A549 (cell line): ENCODE measurements at regions not wholly inside any gene's neighbourhood (a gene's known extent, or its start where the extent isn't known, plus 50 kb on each side); places are given as distances from the start of the nearest gene placed in this dataset.

Source experiments
- ATAC-seq, 2 experiments: fragments of 200-7000 bp in 1 of 2; fragments of >200 bp in 1 of 2; cut with Nextera tagmentation in 1 of 2; cut with Tn5 transposase in 1 of 2; 3 replicates each; pipeline versions ENCODE4 v1.8.0 to v1.9.1; 2018 to 2020; ENCODE audit warnings: mild to moderate bottlenecking in 1 of 2, moderate library complexity in 1 of 2
- CTCF ChIA-PET: fragments of 300-600 bp; sonication (Branson Sonifier 250); formaldehyde crosslinking; extraction: SDS; loops from one replicate; lab custom pipeline; 2021; ENCODE audit warnings: antibody characterized with exemption, inconsistent platforms; lab: Yijun Ruan, JAX
- POLR2A ChIA-PET: fragments of 350-600 bp; formaldehyde crosslinking; extraction: SDS; loops from one replicate; lab custom pipeline; 2021; ENCODE audit warnings: antibody characterized with exemption, inconsistent platforms; lab: Yijun Ruan, JAX
- DNase-seq, 2 experiments: peaks; one replicate each; pipeline versions ENCODE4 v3.0.0 to v3.0.0-alpha.2; 2011 to 2016; ENCODE audit warnings: low read depth in 1 of 2, low spot score in 1 of 2
- FAIRE-seq: peaks from 2 replicates; lab custom pipeline; 2011; peaks lifted over from hg19 to GRCh38; lab: Jason Lieb, UNC
- H3K27ac ChIP-seq, 2 experiments: fragments of >200 bp; sonication (Bioruptor Twin); formaldehyde crosslinking; 3 replicates each; pipeline ENCODE4 v1.5.1; 2016 to 2017
- H3K4me1 ChIP-seq: fragments of >200 bp; sonication (Bioruptor Twin); formaldehyde crosslinking; 3 replicates; pipeline ENCODE4 v1.6.1; 2016
- H3K4me2 ChIP-seq: fragments of >200 bp; sonication (Bioruptor Twin); formaldehyde crosslinking; 3 replicates; pipeline ENCODE4 v1.6.1; 2016
- H3K4me3 ChIP-seq: fragments of >200 bp; sonication (Bioruptor Twin); formaldehyde crosslinking; 3 replicates; pipeline ENCODE4 v1.5.1; 2016
- H3K9me3 ChIP-seq: fragments of >200 bp; sonication (Bioruptor Twin); formaldehyde crosslinking; 3 replicates; pipeline ENCODE4 v1.6.1; 2016
- CEBPB ChIP-seq, 2 experiments: fragments of >200 bp in 1 of 2; sonication (Bioruptor Twin) in 1 of 2; formaldehyde crosslinking in 1 of 2; IDR thresholded peaks; 2 replicates each; pipeline ENCODE4 v1.6.1; 2012 to 2016
- E2F6 ChIP-seq: IDR thresholded peaks from 2 replicates; pipeline ENCODE4 v1.6.1; 2012; ENCODE audit warnings: low read depth, borderline replicate concordance
- FOXS1 ChIP-seq: fragments of 250-450 bp; sonication (Bioruptor Pico); IDR thresholded peaks from 2 replicates; pipeline ENCODE4 v1.5.0; 2020; ENCODE audit warnings: mild to moderate bottlenecking, moderate library complexity
- HES2 ChIP-seq: fragments of >200 bp; sonication (Bioruptor Twin); formaldehyde crosslinking; IDR thresholded peaks from 2 replicates; pipeline ENCODE4 v1.6.1; 2016
- HOXA7 ChIP-seq: fragments of 250-450 bp; sonication (Bioruptor Pico); IDR thresholded peaks from 2 replicates; pipeline ENCODE4 v1.5.0; 2020; ENCODE audit warnings: mild to moderate bottlenecking, moderate library complexity
- HOXB5 ChIP-seq: fragments of 250-450 bp; sonication (Bioruptor Pico); IDR thresholded peaks from 2 replicates; pipeline ENCODE4 v1.5.0; 2020; ENCODE audit warnings: mild to moderate bottlenecking, moderate library complexity
- JUN ChIP-seq, 2 experiments: fragments of >200 bp; sonication (Bioruptor Twin); formaldehyde crosslinking; IDR thresholded peaks; 2 replicates in 1 of 2; 3 replicates in 1 of 2; pipeline ENCODE4 v1.6.1; 2016 to 2017
- KDM5A ChIP-seq: fragments of 200-600 bp; sonication (generic); IDR thresholded peaks from 2 replicates; pipeline ENCODE4 v1.6.1; 2016; ENCODE audit warnings: antibody characterized with exemption, mild to moderate bottlenecking
- MAZ ChIP-seq: fragments of 150-350 bp; IDR thresholded peaks from 2 replicates; pipeline ENCODE4 v1.6.1; 2014; ENCODE audit warnings: antibody characterized with exemption, low read depth, low read length, borderline replicate concordance
- MYC ChIP-seq: IDR thresholded peaks from 2 replicates; pipeline ENCODE4 v1.6.1; 2012; ENCODE audit warnings: mild to moderate bottlenecking, inconsistent platforms, low read length, improper control_type of control experiment, borderline replicate concordance
- PBX3 ChIP-seq: IDR thresholded peaks from 2 replicates; pipeline ENCODE4 v1.6.1; 2012
- PHF8 ChIP-seq: fragments of 200-600 bp; sonication (generic); IDR thresholded peaks from 2 replicates; pipeline ENCODE4 v1.6.1; 2016; ENCODE audit warnings: low read depth, mild to moderate bottlenecking, antibody characterized with exemption, moderate library complexity, borderline replicate concordance
- POLR2AphosphoS2 ChIP-seq: conservative IDR thresholded peaks from 2 replicates; pipeline ENCODE4 v1.6.1; 2012; ENCODE audit warnings: low read length, improper control_type of control experiment, inconsistent platforms
- RAD21 ChIP-seq, 2 experiments: fragments of >200 bp in 1 of 2; sonication (Bioruptor Twin) in 1 of 2; formaldehyde crosslinking in 1 of 2; IDR thresholded peaks in 1 of 2; conservative IDR thresholded peaks in 1 of 2; 2 replicates in 1 of 2; 3 replicates in 1 of 2; pipeline ENCODE4 v1.6.1; 2012 to 2018; ENCODE audit warnings: inconsistent platforms in 1 of 2
- RARB ChIP-seq: fragments of 250-450 bp; sonication (Bioruptor Pico); IDR thresholded peaks from 2 replicates; pipeline ENCODE4 v1.8.0; 2021; ENCODE audit warnings: mild to moderate bottlenecking, moderate library complexity
- REST ChIP-seq: fragments of 200-600 bp; sonication (generic); IDR thresholded peaks from 2 replicates; pipeline ENCODE4 v1.6.1; 2016; ENCODE audit warnings: antibody characterized with exemption, mild to moderate bottlenecking, moderate library complexity
- RFX5 ChIP-seq: fragments of 450-650 bp; IDR thresholded peaks from 2 replicates; pipeline ENCODE4 v1.7.1; 2014; ENCODE audit warnings: antibody characterized with exemption, mild to moderate bottlenecking, moderate library complexity
- SMC3 ChIP-seq: fragments of >200 bp; sonication (Bioruptor Twin); formaldehyde crosslinking; IDR thresholded peaks from 3 replicates; pipeline ENCODE4 v1.6.1; 2018; ENCODE audit warnings: inconsistent platforms
- SREBF2 ChIP-seq: fragments of 450-650 bp; IDR thresholded peaks from 2 replicates; pipeline ENCODE4 v1.6.1; 2014; ENCODE audit warnings: mild to moderate bottlenecking, moderate library complexity
- WGBS: methylation state at CpG from one replicate; pipeline ENCODE4 v1.1.6; 2017; ENCODE audit errors: missing lambda C conversion rate; 5-methylcytosine and 5-hydroxymethylcytosine counted together
- TF ChIP-seq, protein P1 (sequence below): fragments of 450-650 bp; IDR thresholded peaks from 2 replicates; pipeline ENCODE4 v1.6.1; 2014; ENCODE audit warnings: antibody characterized with exemption
- TF ChIP-seq, protein P2 (sequence below): fragments of >200 bp; sonication (Bioruptor Twin); formaldehyde crosslinking; IDR thresholded peaks from 3 replicates; pipeline ENCODE4 v1.6.1; 2016
- TF ChIP-seq, protein P3 (sequence below): IDR thresholded peaks from 2 replicates; pipeline ENCODE4 v1.6.1; 2012

DNA sequence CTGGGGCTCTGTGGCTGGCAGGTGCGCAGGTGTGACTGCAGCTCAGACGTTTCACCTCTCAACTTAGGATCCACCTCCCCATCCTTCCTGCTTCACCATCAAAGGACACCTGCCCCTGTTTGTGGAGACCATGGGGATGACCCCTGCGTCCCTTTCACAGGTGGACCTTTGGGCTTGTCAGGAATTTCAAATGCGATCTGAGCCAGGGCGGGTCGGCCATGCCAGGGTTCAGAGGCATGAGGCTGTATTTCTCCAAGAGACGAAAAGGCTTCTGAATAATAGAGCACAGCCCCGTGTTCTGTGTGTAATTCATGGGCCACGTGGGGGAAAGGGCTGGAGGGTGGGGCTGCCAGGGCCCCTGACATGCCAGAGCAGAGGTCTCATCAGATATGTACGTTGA lies 668.0 kb downstream of the BRD1 start:
- Histone ChIP-seq H3K4me2 (no peak overlapping the region), H3K4me3 (no peak overlapping the region), H3K4me1 (no peaks in the 10 kb centered on the region), H3K27ac (no peak overlapping the region), H3K9me3 (no peaks in the 10 kb centered on the region)
- CTCF ChIA-PET: no interaction called here
- ATAC-seq (no peak), FAIRE-seq (no peak), DNase-seq (no peak)
- POLR2A ChIA-PET: no interaction called here
- TF ChIP-seq, protein P1, sequence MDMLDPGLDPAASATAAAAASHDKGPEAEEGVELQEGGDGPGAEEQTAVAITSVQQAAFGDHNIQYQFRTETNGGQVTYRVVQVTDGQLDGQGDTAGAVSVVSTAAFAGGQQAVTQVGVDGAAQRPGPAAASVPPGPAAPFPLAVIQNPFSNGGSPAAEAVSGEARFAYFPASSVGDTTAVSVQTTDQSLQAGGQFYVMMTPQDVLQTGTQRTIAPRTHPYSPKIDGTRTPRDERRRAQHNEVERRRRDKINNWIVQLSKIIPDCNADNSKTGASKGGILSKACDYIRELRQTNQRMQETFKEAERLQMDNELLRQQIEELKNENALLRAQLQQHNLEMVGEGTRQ: no peak
- no peak for TF ChIP-seq HOXB5 (CRISPR knock-in tag)
- no peak for TF ChIP-seq RARB (CRISPR knock-in tag)
- TF ChIP-seq KDM5A: no peak
- TF ChIP-seq FOXS1: no peak
- no peak for TF ChIP-seq REST
- TF ChIP-seq MAZ: no peak
- TF ChIP-seq POLR2AphosphoS2: no peak
- WGBS: 42% methylated on average over 10 of the region's 10 CpGs

GRCh38 chr22:49158741-49159564 lies 668.7 kb downstream of the BRD1 start:
- H3K4me3 ChIP-seq: no peak overlapping the region
- no peak overlapping the region for H3K4me2 ChIP-seq
- no peak overlapping the region for H3K27ac ChIP-seq
- WGBS: 17% methylated on average over 10 of the region's 19 CpGs
- no peak for ATAC-seq
- CTCF ChIA-PET: no interaction called here
- no peak for DNase-seq
- H3K4me1 ChIP-seq: no peaks in the 10 kb centered on the region
- TF ChIP-seq, protein P2, sequence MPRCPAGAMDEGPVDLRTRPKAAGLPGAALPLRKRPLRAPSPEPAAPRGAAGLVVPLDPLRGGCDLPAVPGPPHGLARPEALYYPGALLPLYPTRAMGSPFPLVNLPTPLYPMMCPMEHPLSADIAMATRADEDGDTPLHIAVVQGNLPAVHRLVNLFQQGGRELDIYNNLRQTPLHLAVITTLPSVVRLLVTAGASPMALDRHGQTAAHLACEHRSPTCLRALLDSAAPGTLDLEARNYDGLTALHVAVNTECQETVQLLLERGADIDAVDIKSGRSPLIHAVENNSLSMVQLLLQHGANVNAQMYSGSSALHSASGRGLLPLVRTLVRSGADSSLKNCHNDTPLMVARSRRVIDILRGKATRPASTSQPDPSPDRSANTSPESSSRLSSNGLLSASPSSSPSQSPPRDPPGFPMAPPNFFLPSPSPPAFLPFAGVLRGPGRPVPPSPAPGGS: no peak
- no peak for TF ChIP-seq RAD21 (conservative IDR thresholded peaks at IDR 0.05 in 1 of 2, IDR thresholded peaks at IDR 0.05 in 1 of 2)
- no peak for TF ChIP-seq SREBF2
- no peak for TF ChIP-seq KDM5A
- TF ChIP-seq CEBPB (IDR thresholded peaks at IDR 0.05): no peak
- TF ChIP-seq, all 56 proteins: peak for 0
- H3K9me3 ChIP-seq: no peaks in the 10 kb centered on the region
- POLR2A ChIA-PET: no interaction called here
- FAIRE-seq: no peak

DNA sequence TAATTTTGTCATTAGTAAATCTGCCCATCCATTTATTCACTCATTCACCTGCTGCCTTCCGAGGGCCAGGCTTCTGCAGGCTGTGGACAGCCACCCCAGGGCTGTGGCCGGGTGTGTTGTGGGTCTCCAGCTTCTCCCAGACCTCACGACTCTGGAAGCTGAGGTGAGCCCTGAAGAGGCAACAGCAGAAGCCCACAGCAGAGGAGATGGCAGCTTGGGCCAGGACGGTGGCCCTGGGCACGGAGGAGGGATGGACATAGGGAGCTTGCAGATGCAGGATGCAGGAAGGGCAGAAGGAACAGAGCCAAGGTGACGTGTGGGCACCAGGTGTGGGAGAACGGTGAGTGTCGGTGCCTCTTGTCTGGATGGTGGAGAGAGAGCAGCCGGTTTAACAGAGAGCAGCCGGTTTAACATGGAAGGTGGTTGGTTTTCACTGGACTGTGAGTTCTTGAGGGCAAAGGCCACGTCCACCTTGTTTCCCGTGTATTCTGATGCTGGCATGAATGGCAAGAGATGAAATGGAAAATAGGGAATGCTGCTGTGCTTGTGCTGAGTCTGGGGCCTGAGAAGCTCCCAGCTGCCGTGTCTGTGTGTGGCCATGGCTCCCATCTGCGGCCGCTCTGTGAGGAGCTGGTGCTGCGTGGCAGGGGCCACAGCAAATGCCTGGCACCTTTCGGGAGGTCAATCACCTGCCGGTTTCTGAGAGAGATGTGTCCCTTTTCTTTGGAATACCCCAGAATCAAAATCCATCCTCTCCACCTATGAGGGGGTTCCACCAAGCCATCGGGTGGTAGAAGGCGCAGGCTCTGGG lies 669.9 kb downstream of the BRD1 start:
- no peak overlapping the region for H3K27ac ChIP-seq
- 22% methylated on average over 13 of the region's 20 CpGs for WGBS
- no peaks in the 10 kb centered on the region for H3K9me3 ChIP-seq
- H3K4me3 ChIP-seq: no peak overlapping the region
- ATAC-seq (no peak), FAIRE-seq (no peak), DNase-seq (no peak)
- ChIA-PET CTCF (no interaction called here), POLR2A (no interaction called here)
- H3K4me1 ChIP-seq: no peaks in the 10 kb centered on the region
- H3K4me2 ChIP-seq: no peak overlapping the region
- no peak for TF ChIP-seq HES2
- no peak for TF ChIP-seq SMC3
- no peak for TF ChIP-seq RARB (CRISPR knock-in tag)
- TF ChIP-seq HOXA7 (CRISPR knock-in tag): no peak
- TF ChIP-seq PBX3: no peak
- no peak for TF ChIP-seq E2F6
- TF ChIP-seq JUN (IDR thresholded peaks at IDR 0.05): no peak
- no peak for TF ChIP-seq MYC
- TF ChIP-seq PHF8: no peak
- TF ChIP-seq, protein P3, sequence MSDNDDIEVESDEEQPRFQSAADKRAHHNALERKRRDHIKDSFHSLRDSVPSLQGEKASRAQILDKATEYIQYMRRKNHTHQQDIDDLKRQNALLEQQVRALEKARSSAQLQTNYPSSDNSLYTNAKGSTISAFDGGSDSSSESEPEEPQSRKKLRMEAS: no peak
- no peak for TF ChIP-seq RFX5
